ENCODE measurements at regions not wholly inside any gene's neighbourhood (a gene's known extent, or its start where the extent isn't known, plus 50 kb on each side); places are given as distances from the start of the nearest gene placed in this dataset.
"Not testable (repeated sequence)": the region's sequence is repeated elsewhere in the genome, so short reads cannot be mapped to it uniquely, and the experiment has no call there.

DNA sequence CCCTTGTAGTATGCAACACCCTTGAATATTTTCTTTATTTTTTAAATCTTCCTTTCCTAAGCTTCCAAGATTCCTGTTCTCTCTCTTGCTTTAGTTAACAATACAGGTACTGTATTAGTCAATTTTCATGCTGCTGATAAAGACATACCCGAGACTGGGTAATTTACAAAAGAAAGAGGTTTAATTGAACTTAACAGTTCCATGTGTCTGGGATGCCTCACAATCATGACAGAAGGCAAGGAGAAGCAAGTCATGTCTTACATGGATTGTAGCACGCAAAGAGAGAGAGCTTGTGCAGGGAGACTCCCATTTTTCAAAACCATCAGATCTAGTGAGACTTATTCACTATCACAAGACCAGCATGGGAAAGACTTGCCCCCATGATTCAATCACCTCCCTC is 1024.3 kb downstream of the PCDH9 start:
- Mint-ChIP-seq H3K4me3 (no peak overlapping the region), H3K27ac (no peak overlapping the region), H3K4me1 (ENCODE audit: low read depth in 2 of 2) (no peaks in the 10 kb centered on the region), H3K36me3 (peaks cover 2% of the 10 kb centered on the region), H3K27me3 (no peaks in the 10 kb centered on the region), H3K9me3 (peaks cover 2% of the 10 kb centered on the region)
- DNase-seq (ENCODE audit: low spot score) = no peak
- no peak for ATAC-seq

- H3K27ac Mint-ChIP-seq = no peak overlapping the region
- ATAC-seq = no peak
- H3K27me3 Mint-ChIP-seq = no peaks in the 10 kb centered on the region
- DNase-seq (ENCODE audit: low spot score) = no peak
- H3K4me3 Mint-ChIP-seq = no peak overlapping the region
- H3K36me3 Mint-ChIP-seq = peaks cover 9% of the 10 kb centered on the region
- H3K9me3 Mint-ChIP-seq = peaks cover 2% of the 10 kb centered on the region
- no peaks in the 10 kb centered on the region for H3K4me1 Mint-ChIP-seq (ENCODE audit: low read depth in 2 of 2)
Observed at GRCh38 chr13:66200555-66200954, 1029.6 kb downstream of the PCDH9 start.

GRCh38 chr13:66195238-66195637 is 1034.9 kb downstream of the PCDH9 start:
- H3K27me3 Mint-ChIP-seq = no peaks in the 10 kb centered on the region

GRCh38 chr13:66189986-66190385 is 1040.2 kb downstream of the PCDH9 start:
- no peaks in the 10 kb centered on the region for H3K27me3 Mint-ChIP-seq

More at GRCh38 chr13:66195238-66195637, 1034.9 kb downstream of the PCDH9 start:
- ATAC-seq (no peak), DNase-seq (ENCODE audit: low spot score) (no peak)
- H3K27ac Mint-ChIP-seq = no peak overlapping the region
- H3K9me3 Mint-ChIP-seq = no peaks in the 10 kb centered on the region
- H3K4me3 Mint-ChIP-seq = no peak overlapping the region
- no peaks in the 10 kb centered on the region for H3K4me1 Mint-ChIP-seq (ENCODE audit: low read depth in 2 of 2)
- H3K36me3 Mint-ChIP-seq = peaks cover 9% of the 10 kb centered on the region

GRCh38 chr13:66180836-66181235 is 1049.3 kb downstream of the PCDH9 start:
- Mint-ChIP-seq H3K9me3 (peaks cover 3% of the 10 kb centered on the region), H3K4me1 (ENCODE audit: low read depth in 2 of 2) (peaks cover 0 to 6% of the 10 kb centered on the region in 2 donors), H3K27ac (no peak overlapping the region), H3K4me3 (no peak overlapping the region), H3K36me3 (peaks cover 5% of the 10 kb centered on the region), H3K27me3 (no peaks in the 10 kb centered on the region)
- ATAC-seq (no peak), DNase-seq (ENCODE audit: low spot score) (no peak)

More at GRCh38 chr13:66189986-66190385, 1040.2 kb downstream of the PCDH9 start:
- no peaks in the 10 kb centered on the region for H3K9me3 Mint-ChIP-seq
- no peaks in the 10 kb centered on the region for H3K36me3 Mint-ChIP-seq
- no peaks in the 10 kb centered on the region for H3K4me1 Mint-ChIP-seq (ENCODE audit: low read depth in 2 of 2)
- H3K27ac Mint-ChIP-seq = no peak overlapping the region
- no peak overlapping the region for H3K4me3 Mint-ChIP-seq
- DNase-seq (ENCODE audit: low spot score) (no peak), ATAC-seq (no peak)

DNA sequence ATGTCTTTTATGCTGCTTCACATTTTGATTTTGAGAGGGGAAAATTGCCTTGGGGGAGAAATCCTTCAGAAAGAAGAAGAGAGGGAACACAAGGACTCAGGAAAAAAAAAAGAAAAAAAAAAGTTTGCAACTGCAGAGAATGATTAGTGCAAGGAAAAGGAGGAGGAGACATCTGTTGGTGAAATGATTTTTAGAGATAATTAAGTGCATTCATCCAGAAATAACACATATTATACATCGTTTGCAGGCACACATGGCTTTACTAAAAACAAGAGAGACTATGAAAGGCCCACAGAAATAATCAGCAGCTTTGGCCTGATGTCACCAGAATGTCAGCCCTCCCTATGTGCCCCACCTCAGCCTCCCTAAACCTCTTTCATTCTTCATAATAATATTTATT is 1058.2 kb downstream of the PCDH9 start:
- no peaks in the 10 kb centered on the region for H3K9me3 Mint-ChIP-seq
- no peak for ATAC-seq
- no peak for DNase-seq (ENCODE audit: low spot score)
- H3K36me3 Mint-ChIP-seq = no peaks in the 10 kb centered on the region
- H3K4me1 Mint-ChIP-seq (ENCODE audit: low read depth in 2 of 2) = no peaks in the 10 kb centered on the region
- H3K27me3 Mint-ChIP-seq = no peaks in the 10 kb centered on the region
- H3K4me3 Mint-ChIP-seq = no peak overlapping the region
- no peak overlapping the region for H3K27ac Mint-ChIP-seq

DNA sequence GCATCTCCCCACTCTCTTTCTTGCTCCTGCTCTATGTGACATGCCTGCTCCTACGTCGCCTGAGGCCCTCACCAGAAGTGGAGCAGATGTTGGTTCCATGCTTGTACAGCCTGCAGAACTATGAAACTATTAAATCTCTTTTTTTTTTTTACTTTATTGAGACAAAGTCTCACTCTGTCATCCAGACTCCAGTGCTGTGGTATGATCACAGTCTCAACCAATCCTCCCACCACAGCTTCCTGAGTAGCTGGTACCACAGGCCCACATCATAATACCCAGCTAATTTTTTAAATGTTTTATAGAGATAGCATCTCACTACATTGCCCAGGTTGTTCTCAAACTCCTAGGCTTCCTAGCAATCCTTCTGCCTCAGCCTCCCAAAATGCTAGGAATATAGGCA is 1067.7 kb downstream of the PCDH9 start:
- Mint-ChIP-seq H3K27ac (peak overlapping the region; percentile 37 to 63), H3K27me3 (no peaks in the 10 kb centered on the region), H3K36me3 (no peaks in the 10 kb centered on the region), H3K9me3 (no peaks in the 10 kb centered on the region), H3K4me3 (peak overlapping the region; percentile 51), H3K4me1 (ENCODE audit: low read depth in 2 of 2) (peaks cover 7 to 27% of the 10 kb centered on the region in 2 donors)
- ATAC-seq = peak; percentile 66 to 70
- no peak for DNase-seq (ENCODE audit: low spot score)

DNA sequence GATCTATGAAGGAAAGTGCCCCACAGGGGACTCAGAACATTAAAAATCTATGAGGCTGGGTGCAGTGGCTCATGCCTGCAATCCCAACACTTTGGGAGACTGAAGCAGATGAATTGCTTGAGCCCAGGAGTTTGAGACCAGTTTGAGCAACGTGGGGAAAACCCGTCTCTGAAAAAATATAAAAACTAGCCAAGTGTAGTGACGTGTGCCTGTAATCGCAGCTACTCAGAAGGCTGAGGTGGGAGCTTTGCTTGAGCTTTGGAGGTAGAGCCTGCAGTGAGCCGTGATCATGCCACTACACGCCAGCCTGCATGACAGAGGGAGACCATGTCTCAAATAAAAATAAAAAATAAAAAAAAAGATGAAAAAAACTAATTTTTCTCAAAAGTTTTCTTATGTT is 1070.6 kb downstream of the PCDH9 start:
- H3K4me1 Mint-ChIP-seq (ENCODE audit: low read depth in 2 of 2) = peaks cover 17 to 37% of the 10 kb centered on the region in 2 donors
- no peak for DNase-seq (ENCODE audit: low spot score)

DNA sequence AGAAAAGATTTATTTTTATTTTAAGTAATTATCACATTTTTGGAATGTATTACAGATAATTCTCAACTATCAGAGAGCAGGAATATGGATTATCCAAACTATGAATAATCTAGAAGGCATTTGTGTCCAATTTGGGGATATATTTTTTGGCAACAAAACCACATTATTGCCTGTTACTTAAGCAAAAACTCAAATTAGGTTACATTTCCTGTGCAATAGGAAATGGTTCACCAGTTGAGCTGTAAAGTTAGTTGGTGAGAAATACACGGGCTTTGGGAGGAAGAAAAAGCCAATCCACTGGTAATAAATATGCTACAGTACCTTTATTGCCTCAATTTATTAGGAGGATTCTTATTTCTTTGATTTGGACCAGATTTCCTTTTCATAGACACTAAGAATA is 1075.2 kb downstream of the PCDH9 start:
- peaks cover 7% of the 10 kb centered on the region for H3K36me3 Mint-ChIP-seq
- ATAC-seq = no peak

More for the DNA sequence above, 1070.6 kb downstream of the PCDH9 start:
- Mint-ChIP-seq H3K27me3 (no peaks in the 10 kb centered on the region), H3K4me3 (no peak overlapping the region), H3K36me3 (peaks cover 7% of the 10 kb centered on the region), H3K9me3 (no peaks in the 10 kb centered on the region), H3K27ac (no peak overlapping the region)
- ATAC-seq = no peak

DNA sequence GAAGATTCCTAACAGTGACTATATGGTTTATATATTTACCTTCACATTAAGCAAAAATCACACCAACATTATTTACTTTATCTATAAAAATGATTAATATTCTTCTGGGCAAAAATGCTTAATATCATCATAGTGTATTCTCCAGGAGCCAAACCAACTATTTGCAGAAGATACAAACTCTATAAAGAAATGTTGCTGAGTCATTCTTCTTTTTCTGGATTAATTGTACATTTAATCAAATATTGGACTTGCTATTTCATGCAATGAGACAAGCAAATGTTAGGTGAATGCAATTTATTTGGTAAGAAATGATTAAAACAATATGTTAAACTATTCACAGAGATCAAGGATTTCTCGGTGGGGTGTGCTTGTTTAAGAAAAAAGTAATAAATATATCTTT is 1075.8 kb downstream of the PCDH9 start:
- Mint-ChIP-seq H3K4me3 (no peak overlapping the region), H3K9me3 (peaks cover 5% of the 10 kb centered on the region), H3K27me3 (no peaks in the 10 kb centered on the region), H3K27ac (no peak overlapping the region), H3K36me3 (peaks cover 7% of the 10 kb centered on the region), H3K4me1 (ENCODE audit: low read depth in 2 of 2) (peaks cover 24 to 47% of the 10 kb centered on the region in 2 donors)
- no peak for DNase-seq (ENCODE audit: low spot score)
- ATAC-seq = no peak

More for the DNA sequence above, 1075.2 kb downstream of the PCDH9 start:
- peak overlapping the region; percentile 86 to 91 for H3K27ac Mint-ChIP-seq
- H3K4me1 Mint-ChIP-seq (ENCODE audit: low read depth in 2 of 2) = peaks cover 24 to 47% of the 10 kb centered on the region in 2 donors
- peak overlapping the region; percentile 50 for H3K4me3 Mint-ChIP-seq
- no peak for DNase-seq (ENCODE audit: low spot score)
- no peaks in the 10 kb centered on the region for H3K27me3 Mint-ChIP-seq
- H3K9me3 Mint-ChIP-seq = peaks cover 5% of the 10 kb centered on the region

GRCh38 chr13:66152596-66152995 is 1077.5 kb downstream of the PCDH9 start:
- Mint-ChIP-seq H3K27ac (peak overlapping the region in 1 of 2 donors; percentile 36), H3K4me1 (ENCODE audit: low read depth in 2 of 2) (peaks cover 24 to 44% of the 10 kb centered on the region in 2 donors), H3K36me3 (peaks cover 7% of the 10 kb centered on the region), H3K27me3 (no peaks in the 10 kb centered on the region), H3K9me3 (peaks cover 6% of the 10 kb centered on the region), H3K4me3 (no peak overlapping the region)
- ATAC-seq (no peak), DNase-seq (ENCODE audit: low spot score) (no peak)

DNA sequence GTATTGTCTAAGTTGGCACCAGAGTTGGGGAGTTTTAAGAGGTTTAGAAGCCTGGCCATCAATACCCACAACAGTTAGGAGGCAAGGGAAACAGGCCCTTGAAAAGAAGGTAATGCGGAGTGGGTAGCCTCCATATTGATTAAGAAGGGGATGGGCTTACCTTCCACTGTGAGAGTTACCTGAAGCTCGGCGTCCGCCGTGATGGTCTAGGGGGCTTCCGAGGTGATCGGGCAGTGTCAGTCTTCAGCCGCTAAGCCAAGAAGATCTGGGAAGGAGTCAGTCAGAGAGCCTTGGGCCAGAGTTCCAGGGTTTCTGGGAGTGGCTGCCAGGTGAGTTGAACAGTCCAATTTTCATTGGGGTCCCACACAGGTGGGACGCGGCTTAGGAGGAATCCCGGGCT is 1085.8 kb downstream of the PCDH9 start:
- not testable (repeated sequence) for ATAC-seq; DNase-seq (ENCODE audit: low spot score)
- H3K4me1 Mint-ChIP-seq (ENCODE audit: low read depth in 2 of 2) = peaks cover 6 to 31% of the 10 kb centered on the region in 2 donors

DNA sequence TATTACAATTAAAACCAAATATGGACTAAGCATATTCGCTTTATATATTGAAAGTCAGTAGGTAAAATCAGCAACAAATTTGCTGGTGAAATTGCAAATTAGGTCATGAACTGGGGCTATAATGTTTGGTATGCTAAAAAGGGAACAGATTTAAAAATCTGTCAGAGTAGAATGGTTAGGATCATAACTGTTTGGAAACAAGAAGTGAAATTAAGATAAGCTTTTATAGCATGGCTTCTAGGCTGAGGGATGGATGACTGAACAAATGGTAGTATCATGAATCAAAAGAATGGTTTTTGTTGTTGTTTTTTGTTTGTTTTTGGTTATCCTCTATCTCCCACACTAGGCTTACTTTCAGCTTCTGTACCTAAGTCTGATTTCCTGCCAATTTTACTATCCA is 1090.4 kb downstream of the PCDH9 start:
- peaks cover 28 to 50% of the 10 kb centered on the region in 2 donors for H3K4me1 Mint-ChIP-seq (ENCODE audit: low read depth in 2 of 2)
- no peak for DNase-seq (ENCODE audit: low spot score)
- H3K36me3 Mint-ChIP-seq = peaks cover 22% of the 10 kb centered on the region
- peaks cover 11% of the 10 kb centered on the region for H3K9me3 Mint-ChIP-seq
- ATAC-seq = no peak
- H3K27ac Mint-ChIP-seq = peak overlapping the region; percentile 78 to 84
- no peaks in the 10 kb centered on the region for H3K27me3 Mint-ChIP-seq
- H3K4me3 Mint-ChIP-seq = no peak overlapping the region

More for the DNA sequence above, 1085.8 kb downstream of the PCDH9 start:
- H3K27ac Mint-ChIP-seq, H3K9me3 Mint-ChIP-seq, H3K27me3 Mint-ChIP-seq, H3K4me3 Mint-ChIP-seq: not testable (repeated sequence)
- peaks cover 16% of the 10 kb centered on the region for H3K36me3 Mint-ChIP-seq

- Mint-ChIP-seq H3K27me3 (no peaks in the 10 kb centered on the region), H3K9me3 (peaks cover 11% of the 10 kb centered on the region), H3K27ac (peak overlapping the region; percentile 78 to 84), H3K4me1 (ENCODE audit: low read depth in 2 of 2) (peaks cover 28 to 50% of the 10 kb centered on the region in 2 donors), H3K4me3 (peak overlapping the region; percentile 5), H3K36me3 (peaks cover 22% of the 10 kb centered on the region)
- no peak for ATAC-seq
- DNase-seq (ENCODE audit: low spot score) = no peak
Observed at GRCh38 chr13:66139250-66139649, 1090.9 kb downstream of the PCDH9 start.

Measured in natural killer cell treated with Interleukin-12 subunit alpha and Interleukin-12 subunit beta and Interleukin-15 and Interleukin-18, amount 100 ng/mL, for 72 hours (primary cell).